ENCODE measurements at regions not wholly inside any gene's neighbourhood (a gene's known extent, or its start where the extent isn't known, plus 50 kb on each side); places are given as distances from the start of the nearest gene placed in this dataset.

GRCh38 chr2:4561196-4561595 is 857.8 kb downstream of the DCDC2C start:
- TF ChIP-seq CTCF (IDR thresholded peaks at IDR 0.05), result no peak
- TF ChIP-seq ZFX (IDR thresholded peaks at IDR 0.05; ENCODE audit: borderline replicate concordance), result no peak
